WTC11 (cell line): ENCODE measurements at regions not wholly inside any gene's neighbourhood (a gene's known extent, or its start where the extent isn't known, plus 50 kb on each side); places are given as distances from the start of the nearest gene placed in this dataset.
"Not testable (repeated sequence)": the region's sequence is repeated elsewhere in the genome, so short reads cannot be mapped to it uniquely, and the experiment has no call there.

Experiments
- ATAC-seq: fragments of 200-7000 bp; cut with Tn5 transposase; 2 replicates; pipeline ENCODE4 v1.10.0; 2021; ENCODE audit warnings: mild to moderate bottlenecking, moderate library complexity
- CTCF ChIA-PET: fragments of 300-600 bp; sonication (Branson Sonifier 250); formaldehyde crosslinking; loops from one replicate; lab custom pipeline; 2021; ENCODE audit warnings: antibody characterized with exemption; lab: Charles Lee
- POLR2A ChIA-PET: fragments of 350-600 bp; sonication (Branson Sonifier 250); formaldehyde crosslinking; loops from one replicate; lab custom pipeline; 2021; ENCODE audit warnings: antibody characterized with exemption; lab: Charles Lee
- DNase-seq: peaks from one replicate; pipeline ENCODE4 v3.0.0; 2021; ENCODE audit warnings: low spot score
- H3K27ac Mint-ChIP-seq: 2 replicates; pipeline ENCODE4 v1.8.0; 2021; ENCODE audit warnings: mixed read lengths
- H3K27me3 Mint-ChIP-seq: 2 replicates; pipeline ENCODE4 v1.8.0; 2021; ENCODE audit warnings: low read depth, mild to moderate bottlenecking, moderate library complexity, mixed read lengths
- H3K36me3 Mint-ChIP-seq: 2 replicates; pipeline ENCODE4 v1.8.0; 2021; ENCODE audit warnings: mixed read lengths
- H3K4me1 Mint-ChIP-seq: 2 replicates; pipeline ENCODE4 v1.8.0; 2022; ENCODE audit warnings: mixed read lengths
- H3K4me3 Mint-ChIP-seq: 2 replicates; pipeline ENCODE4 v1.8.0; 2021; ENCODE audit warnings: mild to moderate bottlenecking, moderate library complexity, mixed read lengths
- H3K9me3 Mint-ChIP-seq: 2 replicates; pipeline ENCODE4 v1.8.0; 2021; ENCODE audit warnings: mixed read lengths
- EMX1 ChIP-seq: fragments of 250-450 bp; sonication (Bioruptor Pico); IDR thresholded peaks from 2 replicates; pipeline ENCODE4 v1.8.0; 2021; ENCODE audit warnings: mild to moderate bottlenecking
- GRHL2 ChIP-seq: fragments of 250-450 bp; sonication (Bioruptor Pico); IDR thresholded peaks from 2 replicates; pipeline ENCODE4 v1.8.0; 2022; ENCODE audit warnings: mild to moderate bottlenecking, moderate library complexity; ENCODE audit not compliant: insufficient replicate concordance, severe bottlenecking
- HMGA2 ChIP-seq: fragments of 250-450 bp; sonication (Bioruptor Pico); IDR thresholded peaks from 2 replicates; pipeline ENCODE4 v1.4.0; 2021; ENCODE audit warnings: mild to moderate bottlenecking, moderate library complexity
- IRF2 ChIP-seq: sonication (generic); formaldehyde crosslinking; IDR thresholded peaks from 2 replicates; pipeline ENCODE4 v1.8.0; 2022; ENCODE audit warnings: low read depth, missing genetic modification reagents, borderline replicate concordance
- JUN ChIP-seq: sonication (generic); formaldehyde crosslinking; IDR thresholded peaks from 2 replicates; pipeline ENCODE4 v1.8.0; 2023; ENCODE audit warnings: mild to moderate bottlenecking, missing genetic modification reagents
- MYBL2 ChIP-seq: sonication (generic); formaldehyde crosslinking; IDR thresholded peaks from 2 replicates; pipeline ENCODE4 v1.8.1; 2023; ENCODE audit warnings: mild to moderate bottlenecking, moderate library complexity, missing genetic modification reagents
- PRRX2 ChIP-seq: fragments of 250-450 bp; sonication (Bioruptor Pico); IDR thresholded peaks from 2 replicates; pipeline ENCODE4 v1.8.0; 2021; ENCODE audit warnings: mild to moderate bottlenecking
- RELA ChIP-seq: sonication (generic); formaldehyde crosslinking; IDR thresholded peaks from 2 replicates; pipeline ENCODE4 v1.8.1; 2022; ENCODE audit warnings: missing genetic modification reagents, mild to moderate bottlenecking, borderline replicate concordance
- SMAD4 ChIP-seq: sonication (generic); formaldehyde crosslinking; IDR thresholded peaks from 2 replicates; pipeline ENCODE4 v1.8.0; 2022; ENCODE audit warnings: mild to moderate bottlenecking, missing genetic modification reagents
- ZBTB21 ChIP-seq: sonication (generic); formaldehyde crosslinking; IDR thresholded peaks from 2 replicates; pipeline ENCODE4 v1.8.1; 2023; ENCODE audit warnings: mild to moderate bottlenecking, missing genetic modification reagents, borderline replicate concordance
- ZNF138 ChIP-seq: sonication (generic); formaldehyde crosslinking; conservative IDR thresholded peaks from 2 replicates; pipeline ENCODE4 v1.8.1; 2022; ENCODE audit warnings: mild to moderate bottlenecking, moderate library complexity, missing genetic modification reagents
- ZNF232 ChIP-seq: sonication (generic); formaldehyde crosslinking; IDR thresholded peaks from 2 replicates; pipeline ENCODE4 v1.8.0; 2022; ENCODE audit warnings: mild to moderate bottlenecking, missing genetic modification reagents
- ZNF671 ChIP-seq: fragments of 250-450 bp; sonication (Bioruptor Pico); IDR thresholded peaks from 2 replicates; pipeline ENCODE4 v1.8.0; 2021; ENCODE audit warnings: mild to moderate bottlenecking
- TF ChIP-seq, protein P1 (sequence below): fragments of 250-450 bp; sonication (Bioruptor Pico); IDR thresholded peaks from 2 replicates; pipeline ENCODE4 v1.9.0; 2021; ENCODE audit warnings: moderate library complexity, mild to moderate bottlenecking, inconsistent platforms, borderline replicate concordance
- TF ChIP-seq, protein P2 (sequence below): sonication (generic); formaldehyde crosslinking; conservative IDR thresholded peaks from 2 replicates; pipeline ENCODE4 v1.8.1; 2022; ENCODE audit warnings: mild to moderate bottlenecking, missing genetic modification reagents
- TF ChIP-seq, protein P3 (sequence below): sonication (generic); formaldehyde crosslinking; IDR thresholded peaks from 2 replicates; pipeline ENCODE4 v1.8.0; 2022; ENCODE audit warnings: mild to moderate bottlenecking, missing genetic modification reagents
- TF ChIP-seq, protein P4 (sequence below): sonication (generic); formaldehyde crosslinking; IDR thresholded peaks from 2 replicates; pipeline ENCODE4 v1.8.1; 2023; ENCODE audit warnings: mild to moderate bottlenecking, missing genetic modification reagents, borderline replicate concordance
- TF ChIP-seq, protein P5 (sequence below): fragments of 200-600 bp; IDR thresholded peaks from 2 replicates; pipeline ENCODE4 v1.8.0; 2022; ENCODE audit warnings: antibody characterized with exemption
- TF ChIP-seq, protein P6 (sequence below): sonication (generic); formaldehyde crosslinking; IDR thresholded peaks from 2 replicates; pipeline ENCODE4 v1.8.1; 2022; ENCODE audit warnings: low read depth, missing genetic modification reagents, borderline replicate concordance

DNA sequence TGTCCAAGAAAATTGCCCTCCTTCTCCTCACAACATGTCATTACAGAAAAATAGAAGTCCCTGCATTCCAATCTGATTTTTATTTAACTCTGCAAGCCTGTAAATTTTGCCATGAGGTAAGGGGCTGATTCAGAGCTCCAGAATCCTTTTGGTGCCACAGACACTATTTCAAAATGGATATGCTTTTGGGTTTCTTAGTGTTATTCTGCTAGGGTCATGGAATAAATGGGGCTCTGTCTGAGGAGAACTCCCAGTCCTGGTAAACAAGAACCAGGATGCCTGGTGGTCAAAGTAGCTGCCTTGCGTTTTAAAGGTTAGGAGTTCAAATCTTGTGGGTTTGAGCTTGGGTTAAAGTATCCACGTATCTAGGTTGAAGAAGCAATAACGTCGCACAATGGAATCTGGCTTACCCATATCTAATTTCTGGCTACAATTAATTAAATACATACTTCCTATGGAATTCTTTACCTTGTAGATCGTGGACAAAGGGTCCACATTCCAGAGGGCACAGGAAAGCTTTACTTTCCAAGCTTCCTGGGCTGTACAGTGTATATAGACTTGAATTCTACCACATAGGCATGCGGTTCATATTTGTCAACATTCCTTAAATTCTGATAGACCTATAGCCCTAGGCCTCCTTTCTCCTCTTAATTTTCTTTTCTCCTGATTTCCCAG lies 98.0 kb upstream of the CDC42BPA start:
- no peaks in the 10 kb centered on the region for H3K36me3 Mint-ChIP-seq
- H3K4me3 Mint-ChIP-seq = no peak overlapping the region
- CTCF ChIA-PET = no interaction called here
- POLR2A ChIA-PET = no interaction called here
- DNase-seq = no peak
- no peaks in the 10 kb centered on the region for H3K9me3 Mint-ChIP-seq
- H3K4me1 Mint-ChIP-seq = no peaks in the 10 kb centered on the region
- H3K27ac Mint-ChIP-seq = no peak overlapping the region
- H3K27me3 Mint-ChIP-seq = peaks cover 3% of the 10 kb centered on the region; the same call in 1 of the 2 replicates
- TF ChIP-seq, protein P1, sequence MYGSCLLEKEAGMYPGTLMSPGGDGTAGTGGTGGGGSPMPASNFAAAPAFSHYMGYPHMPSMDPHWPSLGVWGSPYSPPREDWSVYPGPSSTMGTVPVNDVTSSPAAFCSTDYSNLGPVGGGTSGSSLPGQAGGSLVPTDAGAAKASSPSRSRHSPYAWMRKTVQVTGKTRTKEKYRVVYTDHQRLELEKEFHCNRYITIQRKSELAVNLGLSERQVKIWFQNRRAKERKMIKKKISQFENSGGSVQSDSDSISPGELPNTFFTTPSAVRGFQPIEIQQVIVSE = no peak
- no peak for ATAC-seq

DNA sequence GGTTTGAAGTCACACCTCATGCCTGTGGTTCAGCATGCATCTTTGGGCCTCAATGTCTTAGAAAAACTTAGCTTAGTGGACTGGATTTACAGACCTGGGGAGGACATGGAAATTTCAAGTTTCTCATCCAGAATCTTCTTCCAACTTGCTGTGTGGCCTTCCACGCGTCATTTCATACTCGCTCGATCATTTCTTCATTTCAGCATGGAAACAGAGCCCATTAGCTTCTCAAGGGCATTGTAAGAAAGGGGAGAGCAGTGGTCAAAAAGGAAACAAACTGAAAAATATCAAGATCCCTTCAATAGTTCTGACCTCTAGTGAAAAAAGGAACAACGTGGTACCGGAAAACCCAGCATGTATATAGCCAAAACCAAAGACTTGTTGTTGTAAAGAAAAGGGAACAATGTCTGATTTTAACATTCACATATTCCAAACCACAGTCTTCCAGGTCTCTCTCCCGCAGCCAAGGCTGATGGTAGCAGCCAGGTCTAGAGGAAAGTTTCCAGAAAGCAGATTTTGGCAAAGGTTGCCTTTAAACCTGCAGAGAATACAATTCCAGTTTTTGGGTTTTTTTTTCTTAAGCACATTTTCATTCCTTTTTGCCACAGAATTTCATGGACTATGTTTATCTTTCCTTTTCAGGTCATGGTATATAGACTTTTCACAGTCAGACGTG lies 97.0 kb upstream of the CDC42BPA start:
- DNase-seq (no peak), ATAC-seq (no peak)
- ChIA-PET CTCF (no interaction called here), POLR2A (no interaction called here)
- Mint-ChIP-seq H3K36me3 (no peaks in the 10 kb centered on the region), H3K27me3 (peaks cover 5% of the 10 kb centered on the region), H3K27ac (no peak overlapping the region), H3K4me1 (no peaks in the 10 kb centered on the region), H3K4me3 (no peak overlapping the region), H3K9me3 (no peaks in the 10 kb centered on the region)
- TF ChIP-seq PRRX2 (CRISPR knock-in tag) = no peak
- no peak for TF ChIP-seq ZNF232 (CRISPR knock-in tag)
- no peak for TF ChIP-seq SMAD4 (CRISPR knock-in tag)
- TF ChIP-seq, protein P2, sequence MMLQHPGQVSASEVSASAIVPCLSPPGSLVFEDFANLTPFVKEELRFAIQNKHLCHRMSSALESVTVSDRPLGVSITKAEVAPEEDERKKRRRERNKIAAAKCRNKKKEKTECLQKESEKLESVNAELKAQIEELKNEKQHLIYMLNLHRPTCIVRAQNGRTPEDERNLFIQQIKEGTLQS (CRISPR knock-in tag) = no peak
- TF ChIP-seq, protein P3, sequence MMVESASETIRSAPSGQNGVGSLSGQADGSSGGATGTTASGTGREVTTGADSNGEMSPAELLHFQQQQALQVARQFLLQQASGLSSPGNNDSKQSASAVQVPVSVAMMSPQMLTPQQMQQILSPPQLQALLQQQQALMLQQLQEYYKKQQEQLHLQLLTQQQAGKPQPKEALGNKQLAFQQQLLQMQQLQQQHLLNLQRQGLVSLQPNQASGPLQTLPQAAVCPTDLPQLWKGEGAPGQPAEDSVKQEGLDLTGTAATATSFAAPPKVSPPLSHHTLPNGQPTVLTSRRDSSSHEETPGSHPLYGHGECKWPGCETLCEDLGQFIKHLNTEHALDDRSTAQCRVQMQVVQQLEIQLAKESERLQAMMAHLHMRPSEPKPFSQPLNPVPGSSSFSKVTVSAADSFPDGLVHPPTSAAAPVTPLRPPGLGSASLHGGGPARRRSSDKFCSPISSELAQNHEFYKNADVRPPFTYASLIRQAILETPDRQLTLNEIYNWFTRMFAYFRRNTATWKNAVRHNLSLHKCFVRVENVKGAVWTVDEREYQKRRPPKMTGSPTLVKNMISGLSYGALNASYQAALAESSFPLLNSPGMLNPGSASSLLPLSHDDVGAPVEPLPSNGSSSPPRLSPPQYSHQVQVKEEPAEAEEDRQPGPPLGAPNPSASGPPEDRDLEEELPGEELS = no peak
- TF ChIP-seq, protein P4, sequence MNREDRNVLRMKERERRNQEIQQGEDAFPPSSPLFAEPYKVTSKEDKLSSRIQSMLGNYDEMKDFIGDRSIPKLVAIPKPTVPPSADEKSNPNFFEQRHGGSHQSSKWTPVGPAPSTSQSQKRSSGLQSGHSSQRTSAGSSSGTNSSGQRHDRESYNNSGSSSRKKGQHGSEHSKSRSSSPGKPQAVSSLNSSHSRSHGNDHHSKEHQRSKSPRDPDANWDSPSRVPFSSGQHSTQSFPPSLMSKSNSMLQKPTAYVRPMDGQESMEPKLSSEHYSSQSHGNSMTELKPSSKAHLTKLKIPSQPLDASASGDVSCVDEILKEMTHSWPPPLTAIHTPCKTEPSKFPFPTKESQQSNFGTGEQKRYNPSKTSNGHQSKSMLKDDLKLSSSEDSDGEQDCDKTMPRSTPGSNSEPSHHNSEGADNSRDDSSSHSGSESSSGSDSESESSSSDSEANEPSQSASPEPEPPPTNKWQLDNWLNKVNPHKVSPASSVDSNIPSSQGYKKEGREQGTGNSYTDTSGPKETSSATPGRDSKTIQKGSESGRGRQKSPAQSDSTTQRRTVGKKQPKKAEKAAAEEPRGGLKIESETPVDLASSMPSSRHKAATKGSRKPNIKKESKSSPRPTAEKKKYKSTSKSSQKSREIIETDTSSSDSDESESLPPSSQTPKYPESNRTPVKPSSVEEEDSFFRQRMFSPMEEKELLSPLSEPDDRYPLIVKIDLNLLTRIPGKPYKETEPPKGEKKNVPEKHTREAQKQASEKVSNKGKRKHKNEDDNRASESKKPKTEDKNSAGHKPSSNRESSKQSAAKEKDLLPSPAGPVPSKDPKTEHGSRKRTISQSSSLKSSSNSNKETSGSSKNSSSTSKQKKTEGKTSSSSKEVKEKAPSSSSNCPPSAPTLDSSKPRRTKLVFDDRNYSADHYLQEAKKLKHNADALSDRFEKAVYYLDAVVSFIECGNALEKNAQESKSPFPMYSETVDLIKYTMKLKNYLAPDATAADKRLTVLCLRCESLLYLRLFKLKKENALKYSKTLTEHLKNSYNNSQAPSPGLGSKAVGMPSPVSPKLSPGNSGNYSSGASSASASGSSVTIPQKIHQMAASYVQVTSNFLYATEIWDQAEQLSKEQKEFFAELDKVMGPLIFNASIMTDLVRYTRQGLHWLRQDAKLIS (CRISPR knock-in tag) = no peak

DNA sequence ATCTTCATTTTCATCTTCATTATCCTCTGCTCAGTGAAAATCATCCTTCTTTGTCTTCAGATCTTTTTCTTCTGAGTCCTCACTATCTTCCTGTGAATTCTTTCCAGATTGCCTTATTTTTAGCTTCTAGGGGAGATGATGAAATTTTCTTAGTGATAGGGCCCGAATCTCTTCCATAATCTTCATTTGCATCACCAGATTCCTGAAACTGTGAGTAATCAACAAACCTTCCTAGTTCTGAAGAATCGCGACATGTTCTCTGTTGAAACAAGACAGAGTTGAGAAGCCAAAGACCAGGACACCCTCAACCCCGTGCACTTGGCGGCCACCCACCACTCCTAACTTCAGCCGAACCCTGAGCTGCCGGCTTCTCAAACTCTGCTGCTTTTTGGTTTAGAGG lies 92.8 kb upstream of the CDC42BPA start:
- no peaks in the 10 kb centered on the region for H3K4me1 Mint-ChIP-seq
- no peak overlapping the region for H3K27ac Mint-ChIP-seq
- H3K4me3 Mint-ChIP-seq = no peak overlapping the region
- ATAC-seq (no peak), DNase-seq (no peak)
- TF ChIP-seq IRF2 (CRISPR knock-in tag) (no peak), RELA (CRISPR knock-in tag) (no peak), ZNF138 (CRISPR knock-in tag) (no peak), JUN (CRISPR knock-in tag) (no peak), ZNF671 (CRISPR knock-in tag) (no peak), EMX1 (CRISPR knock-in tag) (no peak), HMGA2 (CRISPR knock-in tag) (no peak), MYBL2 (CRISPR knock-in tag) (no peak), ZBTB21 (CRISPR knock-in tag) (no peak), GRHL2 (CRISPR knock-in tag) (no peak)
- TF ChIP-seq, protein P5, sequence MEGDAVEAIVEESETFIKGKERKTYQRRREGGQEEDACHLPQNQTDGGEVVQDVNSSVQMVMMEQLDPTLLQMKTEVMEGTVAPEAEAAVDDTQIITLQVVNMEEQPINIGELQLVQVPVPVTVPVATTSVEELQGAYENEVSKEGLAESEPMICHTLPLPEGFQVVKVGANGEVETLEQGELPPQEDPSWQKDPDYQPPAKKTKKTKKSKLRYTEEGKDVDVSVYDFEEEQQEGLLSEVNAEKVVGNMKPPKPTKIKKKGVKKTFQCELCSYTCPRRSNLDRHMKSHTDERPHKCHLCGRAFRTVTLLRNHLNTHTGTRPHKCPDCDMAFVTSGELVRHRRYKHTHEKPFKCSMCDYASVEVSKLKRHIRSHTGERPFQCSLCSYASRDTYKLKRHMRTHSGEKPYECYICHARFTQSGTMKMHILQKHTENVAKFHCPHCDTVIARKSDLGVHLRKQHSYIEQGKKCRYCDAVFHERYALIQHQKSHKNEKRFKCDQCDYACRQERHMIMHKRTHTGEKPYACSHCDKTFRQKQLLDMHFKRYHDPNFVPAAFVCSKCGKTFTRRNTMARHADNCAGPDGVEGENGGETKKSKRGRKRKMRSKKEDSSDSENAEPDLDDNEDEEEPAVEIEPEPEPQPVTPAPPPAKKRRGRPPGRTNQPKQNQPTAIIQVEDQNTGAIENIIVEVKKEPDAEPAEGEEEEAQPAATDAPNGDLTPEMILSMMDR = no peak
- TF ChIP-seq, protein P6, sequence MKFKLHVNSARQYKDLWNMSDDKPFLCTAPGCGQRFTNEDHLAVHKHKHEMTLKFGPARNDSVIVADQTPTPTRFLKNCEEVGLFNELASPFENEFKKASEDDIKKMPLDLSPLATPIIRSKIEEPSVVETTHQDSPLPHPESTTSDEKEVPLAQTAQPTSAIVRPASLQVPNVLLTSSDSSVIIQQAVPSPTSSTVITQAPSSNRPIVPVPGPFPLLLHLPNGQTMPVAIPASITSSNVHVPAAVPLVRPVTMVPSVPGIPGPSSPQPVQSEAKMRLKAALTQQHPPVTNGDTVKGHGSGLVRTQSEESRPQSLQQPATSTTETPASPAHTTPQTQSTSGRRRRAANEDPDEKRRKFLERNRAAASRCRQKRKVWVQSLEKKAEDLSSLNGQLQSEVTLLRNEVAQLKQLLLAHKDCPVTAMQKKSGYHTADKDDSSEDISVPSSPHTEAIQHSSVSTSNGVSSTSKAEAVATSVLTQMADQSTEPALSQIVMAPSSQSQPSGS (CRISPR knock-in tag) = no peak
- H3K27me3 Mint-ChIP-seq = peaks cover 5% of the 10 kb centered on the region
- no peaks in the 10 kb centered on the region for H3K9me3 Mint-ChIP-seq
- POLR2A ChIA-PET = no interaction called here
- H3K36me3 Mint-ChIP-seq = no peaks in the 10 kb centered on the region
- CTCF ChIA-PET = no interaction called here

DNA sequence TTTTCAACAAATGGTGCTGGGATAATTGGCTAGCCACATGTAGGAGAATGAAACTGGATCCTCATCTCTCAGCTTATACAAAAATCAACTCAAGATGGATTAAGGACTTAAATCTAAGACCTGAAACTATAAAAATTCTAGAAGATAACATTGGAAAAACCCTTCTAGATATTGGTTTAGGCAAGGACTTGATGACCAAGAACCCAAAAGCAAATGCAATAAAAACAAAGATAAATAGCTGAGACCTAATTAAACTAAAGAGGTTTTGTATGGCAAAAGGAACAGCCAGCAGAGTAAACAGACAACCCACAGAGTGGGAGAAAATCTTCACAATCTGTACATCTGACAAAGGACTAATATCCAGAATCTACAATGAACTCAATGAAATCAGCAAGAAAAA lies 88.0 kb upstream of the CDC42BPA start:
- H3K9me3 Mint-ChIP-seq = peaks cover 12% of the 10 kb centered on the region

More for the DNA sequence above, 88.0 kb upstream of the CDC42BPA start:
- H3K4me3 Mint-ChIP-seq, CTCF ChIA-PET, ATAC-seq, H3K36me3 Mint-ChIP-seq, POLR2A ChIA-PET, DNase-seq, H3K27ac Mint-ChIP-seq, H3K27me3 Mint-ChIP-seq, H3K4me1 Mint-ChIP-seq: not testable (repeated sequence)
